ENCODE measurements at regions not wholly inside any gene's neighbourhood (a gene's known extent, or its start where the extent isn't known, plus 50 kb on each side); places are given as distances from the start of the nearest gene placed in this dataset.

GRCh38 chr11:70710192-70710591, 311.9 kb downstream of the CTTN start:
- H3K27ac ChIP-seq, result no peak overlapping the region
- no peak for DNase-seq (ENCODE audit: low read depth, low spot score)

- H3K27ac ChIP-seq, result no peak overlapping the region
- DNase-seq (ENCODE audit: low read depth, low spot score), result no peak
Measured at GRCh38 chr11:70710601-70711000, 312.3 kb downstream of the CTTN start.

GRCh38 chr11:70711095-70711910, 313.0 kb downstream of the CTTN start:
- no peak for DNase-seq (ENCODE audit: low read depth, low spot score)
- no peak overlapping the region for H3K27ac ChIP-seq

- no peak overlapping the region for H3K27ac ChIP-seq
- no peak for DNase-seq (ENCODE audit: low read depth, low spot score)
Measured at GRCh38 chr11:70711911-70712185, 313.5 kb downstream of the CTTN start.

GRCh38 chr11:70712471-70712870, 314.1 kb downstream of the CTTN start:
- no peak for DNase-seq (ENCODE audit: low read depth, low spot score)
- H3K27ac ChIP-seq, result no peak overlapping the region

GRCh38 chr11:70713086-70713835, 314.9 kb downstream of the CTTN start:
- DNase-seq (ENCODE audit: low read depth, low spot score), result no peak

GRCh38 chr11:70713988-70714665, 315.8 kb downstream of the CTTN start:
- no peak overlapping the region for H3K27ac ChIP-seq
- no peak for DNase-seq (ENCODE audit: low read depth, low spot score)

More at GRCh38 chr11:70713086-70713835, 314.9 kb downstream of the CTTN start:
- H3K27ac ChIP-seq, result no peak overlapping the region

- H3K27ac ChIP-seq, result no peak overlapping the region
- no peak for DNase-seq (ENCODE audit: low read depth, low spot score)
Measured at GRCh38 chr11:70715166-70715951, 317.0 kb downstream of the CTTN start.

- DNase-seq (ENCODE audit: low read depth, low spot score), result no peak
- H3K27ac ChIP-seq, result no peak overlapping the region
Measured at GRCh38 chr11:70716216-70716615, 317.9 kb downstream of the CTTN start.

GRCh38 chr11:70716986-70717775, 318.9 kb downstream of the CTTN start:
- no peak for DNase-seq (ENCODE audit: low read depth, low spot score)
- no peak overlapping the region for H3K27ac ChIP-seq

- no peak for DNase-seq (ENCODE audit: low read depth, low spot score)
Measured at GRCh38 chr11:70717936-70718595, 319.7 kb downstream of the CTTN start.

GRCh38 chr11:70719516-70719915, 321.2 kb downstream of the CTTN start:
- DNase-seq (ENCODE audit: low read depth, low spot score), result no peak
- no peak overlapping the region for H3K27ac ChIP-seq

More at GRCh38 chr11:70717936-70718595, 319.7 kb downstream of the CTTN start:
- no peak overlapping the region for H3K27ac ChIP-seq

GRCh38 chr11:70720281-70720680, 322.0 kb downstream of the CTTN start:
- no peak for DNase-seq (ENCODE audit: low read depth, low spot score)
- H3K27ac ChIP-seq, result no peak overlapping the region

- no peak for DNase-seq (ENCODE audit: low read depth, low spot score)
- no peak overlapping the region for H3K27ac ChIP-seq
Measured at GRCh38 chr11:70721006-70721405, 322.7 kb downstream of the CTTN start.

GRCh38 chr11:70725278-70725677, 326.9 kb downstream of the CTTN start:
- DNase-seq (ENCODE audit: low read depth, low spot score), result no peak
- H3K27ac ChIP-seq, result no peak overlapping the region

GRCh38 chr11:70725739-70726138, 327.4 kb downstream of the CTTN start:
- H3K27ac ChIP-seq, result no peak overlapping the region
- DNase-seq (ENCODE audit: low read depth, low spot score), result no peak

- no peak overlapping the region for H3K27ac ChIP-seq
- DNase-seq (ENCODE audit: low read depth, low spot score), result no peak
Measured at GRCh38 chr11:70727021-70727420, 328.7 kb downstream of the CTTN start.

- DNase-seq (ENCODE audit: low read depth, low spot score), result no peak
- H3K27ac ChIP-seq, result no peak overlapping the region
Measured at GRCh38 chr11:70727899-70728620, 329.7 kb downstream of the CTTN start.

All from epithelial cell of prostate (primary cell).